ENCODE measurements at regions not wholly inside any gene's neighbourhood (a gene's known extent, or its start where the extent isn't known, plus 50 kb on each side); places are given as distances from the start of the nearest gene placed in this dataset.
"Not testable (repeated sequence)": the region's sequence is repeated elsewhere in the genome, so short reads cannot be mapped to it uniquely, and the experiment has no call there.

DNA sequence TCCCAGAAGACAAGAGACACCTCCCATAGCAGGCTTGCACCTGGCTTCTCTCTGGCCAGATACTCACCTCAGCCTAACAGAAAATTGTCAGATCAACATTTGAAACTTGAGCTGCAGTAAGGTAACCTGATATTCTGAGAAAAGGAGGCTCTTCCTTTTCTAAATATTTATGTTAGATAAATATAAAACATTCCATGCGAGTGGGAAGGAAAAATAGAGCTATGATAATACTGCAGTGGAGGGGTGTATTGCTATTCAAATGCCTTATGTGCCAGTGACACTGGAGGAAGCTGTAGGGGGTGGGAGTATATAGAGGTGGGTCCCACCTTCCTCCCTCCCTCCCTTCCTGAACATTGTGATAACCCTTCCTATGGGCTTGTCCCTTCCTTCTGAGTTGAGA, 515.5 kb upstream of the CHAC2 start:
- DNase-seq, result no peak

DNA sequence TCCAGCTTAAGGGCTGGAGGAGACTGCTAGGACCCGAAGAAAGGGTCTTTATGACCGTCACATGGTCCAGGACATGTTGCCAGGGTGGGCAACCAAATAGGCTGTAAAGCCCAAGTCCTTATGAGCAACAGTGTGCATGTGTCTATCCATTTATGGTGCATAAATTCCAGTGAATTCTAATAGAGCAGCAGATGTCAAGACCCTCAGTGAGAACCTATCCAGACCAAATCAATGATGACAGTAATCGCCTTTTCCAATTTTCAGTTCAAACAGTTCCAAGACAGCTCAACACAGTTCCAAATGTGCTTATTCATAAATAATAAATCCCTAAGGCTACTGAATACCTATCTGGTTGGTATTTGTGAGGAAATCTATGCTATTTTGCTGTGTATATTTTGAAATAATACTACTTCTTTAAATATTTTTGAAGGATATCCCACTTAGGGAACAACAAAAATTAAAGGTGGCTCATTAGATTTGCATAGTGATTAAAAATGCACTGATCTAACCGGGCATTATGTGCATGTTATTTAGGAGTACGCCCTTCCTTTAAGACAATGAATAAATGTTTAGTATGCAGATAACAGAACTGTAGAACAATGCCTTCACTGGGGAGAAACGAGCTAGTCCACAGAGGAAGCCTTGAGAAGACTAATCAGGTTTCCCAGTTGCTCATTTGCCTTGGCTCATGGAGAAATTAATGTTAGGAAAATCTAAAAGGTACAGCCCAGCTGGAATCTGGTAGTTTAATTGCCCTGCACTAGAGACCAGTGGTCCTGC, 519.5 kb upstream of the CHAC2 start:
- DNase-seq, result no peak

DNA sequence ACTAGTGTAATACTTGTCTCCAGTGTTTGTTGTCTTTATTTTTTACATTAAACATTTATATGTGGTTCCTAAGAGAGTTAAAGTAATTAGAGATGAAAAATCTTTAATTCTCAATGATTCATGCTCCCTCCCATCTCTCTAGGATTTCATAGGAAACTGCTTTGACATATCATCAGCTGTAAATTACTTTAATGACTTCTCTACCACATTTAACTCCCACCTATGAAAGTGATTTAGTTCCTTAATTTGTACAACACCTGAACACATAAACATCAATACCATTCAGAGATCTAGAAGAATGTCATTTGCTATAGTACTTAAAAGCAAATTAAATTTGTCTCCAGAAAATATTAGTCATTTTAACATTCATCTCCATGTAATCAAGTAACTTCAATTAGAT, 524.2 kb upstream of the CHAC2 start:
- no peak for DNase-seq

DNA sequence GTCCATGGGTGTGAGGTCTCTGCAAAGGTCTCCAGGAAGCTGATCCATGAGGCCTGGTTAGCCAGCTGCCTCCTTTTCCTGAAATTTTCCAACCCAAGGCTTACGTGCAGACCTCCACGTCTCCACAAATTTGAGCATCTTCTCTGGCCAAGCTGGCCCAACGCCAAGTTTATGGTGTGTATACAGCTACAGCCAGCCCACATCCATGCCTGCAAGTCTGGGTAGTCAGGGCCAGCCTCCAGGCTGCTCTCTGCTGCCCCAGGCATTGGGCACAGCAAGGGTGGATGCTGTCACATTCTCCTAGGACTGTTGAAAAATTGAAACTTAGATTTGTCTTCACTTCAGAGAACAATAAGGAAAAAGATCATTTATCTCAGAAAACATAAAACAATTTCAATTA, 525.5 kb upstream of the CHAC2 start:
- DNase-seq, result no peak

DNA sequence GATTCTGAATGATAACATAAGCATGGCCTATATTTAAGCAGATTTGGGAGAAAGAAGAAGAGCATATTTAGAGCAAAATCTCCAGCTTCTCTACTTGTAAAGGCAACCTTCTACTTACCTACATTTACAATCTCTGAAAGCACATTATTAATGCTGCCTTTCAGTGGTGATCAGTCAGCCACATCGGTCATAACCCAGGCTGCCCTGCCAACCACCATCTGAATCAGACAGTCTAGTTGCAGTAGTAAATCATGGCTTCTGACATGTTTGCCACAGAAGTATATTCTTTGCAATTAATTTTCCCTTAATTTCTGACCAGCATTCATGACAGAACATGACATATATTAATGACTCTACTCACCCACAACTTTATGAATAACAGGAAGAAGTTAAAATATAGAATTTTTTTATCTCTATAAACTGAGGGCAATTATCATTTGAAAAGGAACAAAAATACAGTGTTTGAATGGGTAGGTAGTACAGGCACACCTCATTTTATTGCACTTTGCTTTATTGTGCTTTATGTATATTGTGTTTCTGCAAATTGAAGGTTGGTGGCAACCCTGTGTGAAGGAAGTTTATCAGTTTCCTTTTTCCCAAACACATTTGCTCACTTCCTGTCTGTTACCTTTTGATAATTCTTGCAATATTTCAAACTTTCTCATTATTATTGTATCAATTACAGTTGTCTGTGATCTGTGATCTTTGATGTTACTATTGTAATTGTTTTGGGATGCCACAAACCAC, 531.6 kb upstream of the CHAC2 start:
- no peak for DNase-seq

DNA sequence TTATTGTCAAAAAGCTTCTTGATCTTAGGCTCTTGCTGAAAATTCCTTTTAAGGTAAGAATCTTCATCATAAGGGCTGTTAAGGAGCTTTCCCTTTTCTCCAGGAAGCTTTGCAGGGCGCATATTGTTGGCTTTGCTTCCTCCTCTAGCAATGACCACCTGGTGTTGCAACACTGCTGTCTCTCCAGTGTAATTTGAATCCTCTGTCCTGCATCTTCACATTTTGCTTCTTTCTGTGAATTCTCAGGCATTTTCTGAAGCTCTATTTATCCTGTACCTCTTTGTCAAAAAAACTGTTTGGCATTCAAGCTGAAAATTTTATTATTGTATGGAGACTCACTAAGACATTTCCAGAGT, 533.1 kb upstream of the CHAC2 start:
- DNase-seq, result no peak

DNA sequence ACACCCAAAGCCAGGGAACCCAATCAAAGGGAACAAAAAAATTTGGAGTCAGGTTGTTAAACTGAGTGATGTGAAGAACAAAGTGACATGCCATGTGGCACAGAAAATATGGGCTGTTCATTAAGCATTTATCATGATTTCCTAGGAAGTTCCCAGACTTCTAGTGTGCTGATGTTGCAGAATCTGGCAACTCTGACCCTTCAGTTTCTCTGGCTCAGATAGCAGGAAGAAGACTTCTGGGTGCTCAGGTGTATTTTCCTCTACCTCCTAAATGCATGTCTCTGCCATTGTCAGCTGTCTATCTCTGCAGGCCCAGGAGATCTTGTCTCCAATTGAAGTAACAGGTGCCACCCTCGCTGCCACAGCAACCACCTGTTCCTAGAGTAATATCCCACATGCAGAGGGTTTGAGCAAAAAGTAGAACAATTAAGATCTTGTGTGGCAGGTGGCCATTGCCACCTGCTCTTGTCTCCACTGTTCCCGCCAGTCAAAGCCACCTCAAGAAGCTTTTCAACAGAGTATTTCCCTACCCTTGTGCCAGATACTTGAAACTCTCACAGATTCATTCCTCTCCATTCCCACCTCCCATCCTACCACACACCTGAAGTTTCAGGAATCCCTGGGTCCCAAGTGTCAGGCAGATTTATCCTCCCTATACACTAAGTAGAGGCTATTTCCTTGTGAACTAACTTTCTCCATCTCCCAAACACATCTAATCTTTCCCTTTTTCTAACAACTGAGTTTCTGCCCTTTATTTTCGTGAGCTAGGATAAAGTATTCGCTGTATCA, 533.7 kb upstream of the CHAC2 start:
- no peak for DNase-seq

DNA sequence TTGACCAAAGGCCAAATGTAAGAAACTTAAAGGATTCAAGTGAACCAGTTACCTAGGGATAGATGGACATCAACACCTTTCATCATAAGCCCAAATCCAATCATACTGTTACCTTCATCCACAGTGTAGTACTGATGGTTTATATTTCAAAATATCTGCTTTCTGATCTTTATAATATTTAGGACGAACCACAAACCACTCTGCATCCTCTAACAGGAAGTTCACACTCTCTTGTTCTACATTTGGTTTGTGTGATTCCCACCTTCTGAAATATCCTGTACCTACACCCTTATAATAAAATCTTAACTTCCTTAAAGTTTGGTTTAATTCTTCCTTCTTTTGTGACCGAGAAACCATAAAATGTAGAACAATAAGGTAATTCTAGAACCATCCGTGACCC, 535.7 kb upstream of the CHAC2 start:
- DNase-seq, result no peak

DNA sequence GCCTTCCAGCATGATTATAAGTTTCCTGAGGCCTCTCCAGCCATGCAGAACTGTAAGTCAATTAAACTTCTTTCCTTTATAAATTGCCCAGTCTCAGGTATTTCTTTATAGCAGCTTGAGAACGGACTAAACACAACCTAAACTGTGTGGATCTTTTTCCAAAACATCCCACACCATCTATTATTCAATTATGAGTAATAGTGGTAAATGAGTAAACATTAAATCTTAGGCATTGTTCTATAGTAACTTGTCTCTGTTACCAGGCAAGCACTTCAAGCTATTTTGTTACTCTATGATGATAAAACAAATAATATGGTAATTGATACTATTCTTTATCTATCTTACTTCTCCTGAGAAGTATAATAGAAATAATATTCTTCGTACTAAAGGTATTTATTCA, 536.9 kb upstream of the CHAC2 start:
- DNase-seq, result no peak

DNA sequence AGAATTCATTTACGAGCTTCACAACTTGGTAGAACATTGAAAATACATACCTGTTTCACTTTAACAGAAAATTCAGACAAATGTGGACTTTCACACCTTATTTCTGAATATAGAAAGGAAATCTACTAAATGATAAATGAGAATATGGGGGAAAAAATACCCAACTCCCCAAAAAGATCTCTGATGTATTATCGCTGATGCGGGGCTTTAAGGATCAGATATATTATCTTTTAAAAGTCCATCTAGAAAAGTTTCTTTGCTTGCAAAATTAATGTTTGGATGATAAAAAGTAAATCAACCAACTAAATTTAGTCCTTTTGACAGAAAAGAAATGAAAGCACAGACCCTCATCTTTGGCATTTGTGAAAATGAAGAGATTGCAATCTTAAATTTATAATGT, 540.1 kb upstream of the CHAC2 start:
- no peak for DNase-seq

DNA sequence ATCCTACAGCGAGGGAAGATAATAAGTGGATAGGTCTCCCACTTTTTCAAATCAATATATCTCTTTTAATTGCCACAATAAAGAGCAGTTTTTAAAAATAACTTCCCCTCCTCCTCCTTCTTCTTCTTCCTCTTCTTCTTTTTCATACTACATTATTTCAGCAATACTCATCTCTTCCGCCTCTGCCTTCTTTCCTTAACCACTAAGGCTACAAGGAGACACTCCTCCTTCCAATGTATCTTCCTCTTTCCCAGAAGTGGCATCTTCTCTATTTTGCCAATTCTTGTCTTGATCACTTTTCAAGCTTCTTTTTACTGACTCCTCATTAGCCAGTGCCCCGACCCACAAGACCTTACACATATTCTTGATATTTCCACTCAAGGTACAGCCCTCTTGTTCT, 546.6 kb upstream of the CHAC2 start:
- no peak for DNase-seq

DNA sequence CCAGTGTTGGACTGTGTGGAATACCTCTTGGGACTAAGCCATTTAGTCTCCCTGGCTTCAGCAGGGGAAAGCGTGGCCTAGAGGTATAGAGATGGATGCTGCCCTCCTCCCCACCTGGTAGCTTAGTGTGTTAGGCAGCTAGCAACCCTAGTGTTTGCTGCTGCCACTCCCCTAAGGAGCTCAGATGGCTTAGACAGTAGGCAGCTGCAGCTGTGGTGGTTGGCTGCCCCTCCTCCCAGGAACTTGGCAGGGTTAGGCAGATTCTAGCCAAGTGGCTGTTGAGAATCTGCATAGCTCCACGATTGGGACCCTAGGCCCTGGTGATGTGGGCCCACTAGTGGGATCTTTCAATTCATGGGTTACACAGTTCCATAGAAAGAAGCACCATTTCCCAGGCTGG, 550.4 kb upstream of the CHAC2 start:
- DNase-seq, result no peak

DNA sequence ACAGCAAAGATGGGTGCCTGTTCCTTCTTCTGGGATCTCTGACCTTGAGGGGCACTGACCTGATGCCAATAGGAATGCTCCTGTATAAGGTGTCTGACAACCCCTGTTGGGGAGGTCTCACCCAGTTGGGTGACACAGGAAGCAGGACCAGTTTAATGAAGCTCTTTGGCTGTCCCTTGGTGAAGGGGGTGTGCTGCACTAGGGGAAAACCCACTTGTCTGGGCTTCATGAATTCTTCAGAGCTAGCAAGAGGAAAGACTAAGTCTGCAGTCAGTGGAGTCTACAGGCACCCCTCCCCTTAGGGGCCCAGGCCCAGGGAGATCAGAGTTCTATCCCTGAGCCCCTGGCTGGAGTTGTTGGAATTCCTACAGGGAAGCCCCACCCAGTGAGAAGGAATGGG, 550.8 kb upstream of the CHAC2 start:
- DNase-seq, result no peak

DNA sequence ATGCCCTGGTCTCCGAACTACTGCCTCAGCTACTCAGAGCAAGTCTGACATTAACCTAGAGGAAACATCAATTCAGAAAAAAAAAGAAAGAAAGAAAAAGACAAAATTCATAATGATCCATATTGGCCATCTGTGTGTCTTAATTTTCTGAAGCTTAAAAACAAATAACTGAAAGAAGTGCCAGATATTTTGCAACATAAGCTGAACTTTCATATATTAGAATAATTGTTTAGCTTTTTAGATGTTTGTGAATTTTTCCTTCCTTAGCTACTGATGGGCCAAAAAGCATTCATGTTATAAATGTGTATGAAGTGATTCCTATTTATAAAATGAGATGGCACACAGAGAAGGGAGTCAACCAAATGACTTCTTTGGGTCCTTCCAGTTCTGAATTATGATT, 555.0 kb upstream of the CHAC2 start:
- no peak for DNase-seq

DNA sequence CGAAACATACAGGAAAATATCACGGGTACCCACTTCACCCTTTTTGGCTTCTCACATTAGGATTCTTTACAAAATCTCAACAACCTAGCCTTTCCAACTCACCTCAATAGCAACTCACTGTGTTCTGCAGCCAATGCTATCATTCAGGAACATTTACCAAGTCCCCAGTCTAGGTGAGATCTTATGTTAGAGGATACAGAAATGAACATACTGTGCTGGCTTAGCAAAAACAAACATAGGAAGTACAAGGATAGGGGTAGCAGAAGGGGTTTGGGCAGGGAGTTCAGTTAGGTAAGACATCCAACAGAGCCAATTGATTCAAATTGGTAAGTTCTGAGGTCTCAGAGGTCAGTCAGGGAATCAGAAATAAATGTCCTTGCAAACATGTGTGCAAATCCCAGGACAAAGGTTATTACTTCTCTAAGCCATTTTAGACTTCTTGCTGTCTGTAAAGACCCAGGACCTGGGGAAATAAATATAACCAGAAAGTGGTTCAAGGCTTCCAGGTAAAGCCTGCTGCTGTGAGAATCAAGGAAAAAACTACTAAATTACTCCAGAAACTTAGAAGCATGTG, 556.3 kb upstream of the CHAC2 start:
- no peak for DNase-seq

DNA sequence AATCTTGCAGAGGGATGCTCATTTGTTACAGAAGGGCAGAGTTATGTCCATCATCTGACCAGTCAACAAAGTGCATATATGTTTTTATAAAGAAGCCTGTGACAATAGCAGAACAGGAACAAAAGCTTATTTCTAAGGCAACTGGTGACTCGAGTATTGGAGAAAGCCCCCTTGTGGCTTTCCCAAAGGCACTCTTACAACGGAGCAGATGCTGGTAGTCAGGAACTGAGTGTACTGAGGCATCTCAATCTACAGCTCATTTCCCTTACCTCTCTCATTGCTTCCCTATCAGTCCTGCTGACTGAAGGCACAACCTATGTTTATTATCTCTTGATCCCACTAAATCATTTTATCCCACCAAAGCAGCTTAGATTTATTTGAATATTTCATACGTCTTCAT, 557.1 kb upstream of the CHAC2 start:
- DNase-seq, result no peak

DNA sequence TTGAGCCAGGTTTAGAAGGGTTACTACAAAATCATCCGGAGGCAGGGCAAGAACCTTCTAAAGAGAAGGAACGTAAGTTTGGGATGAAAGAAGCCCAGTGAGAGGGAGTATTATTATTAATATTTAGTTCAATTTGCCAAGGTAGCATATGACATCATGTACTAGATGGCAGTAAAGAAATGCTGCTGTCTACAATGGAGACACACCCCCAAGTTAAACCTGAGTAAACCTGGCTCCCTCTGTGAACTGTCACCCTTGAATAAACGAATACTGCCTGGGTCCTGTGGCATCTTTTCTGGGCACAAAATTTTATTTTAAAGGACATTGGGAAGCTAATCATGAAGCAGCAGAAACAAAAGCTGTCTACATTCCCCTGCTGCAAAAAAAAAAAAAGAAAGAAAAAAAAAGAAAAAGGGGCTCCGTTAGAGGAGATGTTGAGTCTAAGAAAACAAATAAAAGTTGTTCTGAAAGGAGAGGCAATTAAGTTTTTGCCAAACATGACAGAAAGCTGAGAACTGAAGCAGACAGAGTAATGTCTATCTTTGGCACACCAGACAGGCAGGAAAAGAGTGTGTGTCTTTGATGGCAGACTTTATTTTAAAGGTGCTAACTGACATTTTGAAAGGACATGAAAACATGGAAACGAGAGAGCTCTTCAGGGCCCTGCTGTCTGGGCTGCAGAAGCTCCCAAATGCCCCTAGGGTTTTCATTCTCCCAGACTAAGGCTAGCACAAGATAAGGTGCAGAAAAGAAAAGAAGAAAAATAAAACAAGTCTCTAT, 557.7 kb upstream of the CHAC2 start:
- DNase-seq, result no peak

DNA sequence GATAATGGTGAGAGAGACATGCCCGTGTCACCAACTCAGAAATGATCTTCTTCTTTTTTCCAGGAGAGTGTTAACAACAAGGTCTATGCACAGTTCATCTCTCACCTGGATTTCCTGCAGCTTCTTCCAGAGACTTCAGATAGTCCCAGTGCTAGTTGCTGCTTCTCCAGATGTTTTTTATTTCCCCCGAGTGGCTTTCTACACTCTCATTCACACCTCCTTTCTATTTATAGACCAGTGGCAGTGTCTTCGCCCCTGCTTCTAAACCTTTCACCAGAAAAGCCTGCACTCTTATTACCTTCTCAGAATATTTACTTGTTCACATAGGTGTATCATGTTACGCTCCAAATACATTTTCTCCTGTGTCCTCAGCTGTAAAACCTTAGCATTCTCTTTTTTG, 558.8 kb upstream of the CHAC2 start:
- DNase-seq, result no peak

DNA sequence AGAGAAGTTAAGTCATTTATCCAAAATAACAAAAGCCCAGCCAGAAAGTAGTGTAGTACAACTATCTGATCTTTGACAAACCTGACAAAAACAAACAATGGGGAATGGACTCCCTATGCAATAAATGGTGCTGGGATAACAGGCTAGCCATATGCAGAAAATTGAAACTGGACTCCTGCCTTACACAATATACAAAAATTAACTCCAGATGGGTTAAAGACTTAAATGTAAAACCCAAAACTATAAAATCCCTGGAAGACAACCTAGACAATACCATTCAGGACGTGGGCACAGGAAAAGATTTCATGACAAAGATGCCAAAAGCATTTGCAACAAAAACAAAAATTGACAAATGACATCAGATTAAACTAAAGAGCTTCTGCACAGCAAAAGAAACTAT, 561.4 kb upstream of the CHAC2 start:
- not testable (repeated sequence) for DNase-seq

DNA sequence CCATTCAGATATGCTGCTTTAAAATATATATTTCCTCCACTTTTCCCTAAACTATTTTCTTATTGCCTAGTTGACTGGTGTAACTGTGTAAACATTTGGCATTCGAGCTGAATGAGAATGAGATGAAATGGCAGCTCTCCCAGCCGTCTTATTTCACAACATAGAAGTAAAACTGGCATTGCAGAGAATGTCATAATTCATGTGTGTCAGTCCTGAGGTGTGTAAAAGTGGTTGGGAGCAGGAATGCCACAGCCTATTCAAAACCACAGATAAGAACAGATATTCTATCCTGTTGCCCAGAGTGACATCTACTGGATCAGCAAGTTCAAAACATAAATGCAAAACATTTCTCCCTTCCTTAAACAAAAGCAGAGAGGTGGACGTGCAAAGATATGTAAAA, 565.5 kb upstream of the CHAC2 start:
- no peak for DNase-seq

DNA sequence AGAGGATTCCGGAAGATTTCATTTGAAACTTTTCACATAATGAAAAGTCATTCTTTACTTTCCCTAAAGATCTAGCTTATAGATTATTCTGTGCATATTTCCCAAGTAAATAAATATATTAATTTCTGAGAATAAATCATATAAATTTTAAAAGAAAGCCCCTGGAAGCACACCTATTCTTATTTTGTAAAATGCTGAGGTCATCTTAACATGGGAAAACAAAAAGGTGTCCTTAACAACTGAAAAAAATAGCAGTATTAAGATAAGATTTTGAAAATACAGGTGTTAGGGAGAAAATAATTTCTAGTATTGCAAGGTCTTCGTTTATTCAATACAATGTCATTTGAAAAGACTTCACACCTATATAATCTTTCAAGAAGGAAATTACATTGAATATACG, 567.5 kb upstream of the CHAC2 start:
- no peak for DNase-seq

DNA sequence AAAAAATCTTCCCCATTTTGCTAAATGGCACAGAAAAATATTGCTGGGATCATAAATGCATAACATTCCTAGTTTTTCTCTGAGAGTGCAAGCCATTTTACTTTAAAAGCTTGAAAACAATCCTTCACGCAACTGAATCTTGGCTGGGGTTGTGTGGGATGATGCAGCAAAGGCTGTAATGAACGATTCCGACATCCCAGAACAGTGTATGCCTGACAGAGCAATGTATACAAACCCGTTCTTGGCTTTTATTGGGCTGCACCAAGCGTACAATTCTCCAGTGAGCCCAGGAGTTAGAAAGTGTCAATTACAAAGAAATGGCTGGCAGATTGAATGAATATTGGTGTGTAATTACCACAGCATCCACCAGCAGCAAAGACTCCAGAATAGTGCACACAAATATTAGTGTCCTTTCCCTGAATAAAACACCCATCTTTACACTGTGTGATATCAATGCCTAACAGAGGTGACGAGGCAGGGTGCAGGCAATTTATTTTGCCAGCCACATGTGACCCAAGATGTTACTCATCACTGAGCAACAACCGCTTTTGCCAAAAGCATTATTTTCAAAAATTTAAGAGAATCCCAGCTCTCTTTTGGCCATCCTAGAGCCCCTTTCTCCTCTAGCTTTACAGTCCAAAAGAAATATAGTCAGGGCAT, 578.6 kb upstream of the CHAC2 start:
- DNase-seq, result no peak
